ENCODE measurements at regions not wholly inside any gene's neighbourhood (a gene's known extent, or its start where the extent isn't known, plus 50 kb on each side); places are given as distances from the start of the nearest gene placed in this dataset.

DNA sequence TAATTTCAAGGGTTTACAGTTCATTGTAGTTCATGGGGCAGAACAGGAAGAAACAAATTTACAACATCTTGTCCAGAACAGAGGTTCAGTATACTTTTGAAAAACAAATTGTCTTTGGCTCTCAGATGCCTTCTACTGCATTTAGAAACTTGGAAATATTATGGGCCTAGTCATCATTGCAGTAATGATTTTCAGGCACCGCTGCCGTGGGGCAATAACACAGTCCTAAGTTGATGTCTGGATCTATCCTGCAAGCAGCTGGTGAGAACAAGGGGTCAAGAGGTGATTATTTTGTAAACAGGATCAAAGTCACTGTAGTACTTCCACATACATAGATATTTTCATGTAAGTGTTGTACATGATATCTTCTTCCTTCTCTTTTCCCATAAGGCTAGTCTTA is 82.5 kb upstream of the CAST start:
- Histone ChIP-seq H3K4me3 (no peak overlapping the region), H3K9ac (ENCODE audit: low read depth in 2 of 2, low read length in 2 of 2) (no peak overlapping the region), H3K4me1 (no peaks in the 10 kb centered on the region), H3K27ac (no peak overlapping the region), H3K9me3 (no peaks in the 10 kb centered on the region), H3K36me3 (no peaks in the 10 kb centered on the region), H3K27me3 (no peaks in the 10 kb centered on the region)
- TF ChIP-seq, protein P1, sequence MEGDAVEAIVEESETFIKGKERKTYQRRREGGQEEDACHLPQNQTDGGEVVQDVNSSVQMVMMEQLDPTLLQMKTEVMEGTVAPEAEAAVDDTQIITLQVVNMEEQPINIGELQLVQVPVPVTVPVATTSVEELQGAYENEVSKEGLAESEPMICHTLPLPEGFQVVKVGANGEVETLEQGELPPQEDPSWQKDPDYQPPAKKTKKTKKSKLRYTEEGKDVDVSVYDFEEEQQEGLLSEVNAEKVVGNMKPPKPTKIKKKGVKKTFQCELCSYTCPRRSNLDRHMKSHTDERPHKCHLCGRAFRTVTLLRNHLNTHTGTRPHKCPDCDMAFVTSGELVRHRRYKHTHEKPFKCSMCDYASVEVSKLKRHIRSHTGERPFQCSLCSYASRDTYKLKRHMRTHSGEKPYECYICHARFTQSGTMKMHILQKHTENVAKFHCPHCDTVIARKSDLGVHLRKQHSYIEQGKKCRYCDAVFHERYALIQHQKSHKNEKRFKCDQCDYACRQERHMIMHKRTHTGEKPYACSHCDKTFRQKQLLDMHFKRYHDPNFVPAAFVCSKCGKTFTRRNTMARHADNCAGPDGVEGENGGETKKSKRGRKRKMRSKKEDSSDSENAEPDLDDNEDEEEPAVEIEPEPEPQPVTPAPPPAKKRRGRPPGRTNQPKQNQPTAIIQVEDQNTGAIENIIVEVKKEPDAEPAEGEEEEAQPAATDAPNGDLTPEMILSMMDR (IDR thresholded peaks at IDR 0.05), result no peak
- intact Hi-C loops (cut with DNase I), result no loop called here
- no peak for DNase-seq

DNA sequence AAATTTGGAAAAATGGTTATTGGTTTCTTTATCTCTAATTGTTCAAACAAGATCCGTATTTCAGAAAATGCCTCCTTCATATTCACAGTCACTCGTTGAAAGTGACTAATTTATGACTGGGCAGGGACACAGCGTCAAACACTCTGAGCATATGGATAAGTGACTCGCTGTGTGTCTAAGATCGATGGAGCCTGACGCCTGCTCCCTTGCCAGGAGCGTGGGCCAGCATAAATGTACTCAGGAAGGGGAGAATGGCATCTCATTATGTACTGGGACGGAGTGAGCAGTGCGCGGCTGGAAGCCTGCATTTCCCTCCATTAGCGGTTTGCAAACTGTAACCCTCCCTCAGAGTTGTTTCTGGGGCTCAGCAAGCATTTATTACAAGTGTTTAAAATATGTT is 79.8 kb upstream of the CAST start:
- intact Hi-C loops (cut with DNase I), result no loop called here
- Histone ChIP-seq H3K27me3 (no peaks in the 10 kb centered on the region), H3K36me3 (no peaks in the 10 kb centered on the region), H3K27ac (no peak overlapping the region), H3K9me3 (no peaks in the 10 kb centered on the region), H3K4me3 (no peak overlapping the region), H3K4me1 (no peaks in the 10 kb centered on the region), H3K9ac (ENCODE audit: low read depth in 2 of 2, low read length in 2 of 2) (no peak overlapping the region)
- TF ChIP-seq, protein P1 (IDR thresholded peaks at IDR 0.05), result no peak
- no peak for DNase-seq

DNA sequence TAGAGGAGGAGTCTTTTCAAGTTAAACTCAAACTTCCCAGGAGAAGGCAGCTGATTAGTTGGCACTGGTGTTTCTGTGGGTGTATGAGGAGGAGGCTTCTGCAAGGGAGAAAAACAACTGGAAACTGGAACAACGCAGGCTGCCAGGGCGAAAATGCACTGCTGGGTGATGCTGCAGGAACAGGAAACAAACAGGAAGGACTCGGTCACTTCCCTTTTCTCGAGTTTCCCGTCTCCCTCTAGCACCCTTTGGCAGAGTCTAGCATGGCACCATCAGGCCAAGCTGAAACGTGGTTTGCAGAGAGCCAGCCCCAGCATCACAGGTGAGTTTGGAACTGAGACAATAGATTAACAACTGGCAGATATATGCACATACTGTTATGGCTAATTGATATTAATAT is 77.5 kb upstream of the CAST start:
- no peak for DNase-seq
- no peak overlapping the region for H3K4me3 ChIP-seq
- no peak overlapping the region for H3K9ac ChIP-seq (ENCODE audit: low read depth in 2 of 2, low read length in 2 of 2)
- H3K27me3 ChIP-seq, result no peaks in the 10 kb centered on the region
- no peak overlapping the region for H3K27ac ChIP-seq
- H3K4me1 ChIP-seq, result no peaks in the 10 kb centered on the region
- no peaks in the 10 kb centered on the region for H3K9me3 ChIP-seq
- TF ChIP-seq, protein P1 (IDR thresholded peaks at IDR 0.05), result no peak
- intact Hi-C loops (cut with DNase I), result no loop called here
- no peaks in the 10 kb centered on the region for H3K36me3 ChIP-seq

DNA sequence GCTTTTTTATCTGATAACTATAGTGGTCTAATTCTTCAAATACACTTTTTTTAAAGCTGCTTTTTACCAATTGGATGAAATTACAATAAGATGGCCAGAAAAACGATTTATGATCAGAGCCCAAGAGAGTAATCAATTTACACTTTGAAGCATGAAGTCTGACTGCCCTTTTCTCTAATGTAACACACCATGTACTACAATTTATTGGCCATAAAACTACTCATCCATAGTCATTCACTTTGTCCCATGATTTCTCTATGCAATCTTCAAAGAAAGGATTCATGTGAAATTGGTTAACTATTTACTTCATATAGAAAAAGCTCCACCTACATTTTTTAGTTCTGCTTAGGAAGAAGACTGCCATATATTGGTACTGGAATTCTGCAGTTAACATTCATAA is 73.6 kb upstream of the CAST start:
- Histone ChIP-seq H3K9me3 (no peaks in the 10 kb centered on the region), H3K4me3 (no peak overlapping the region), H3K36me3 (no peaks in the 10 kb centered on the region), H3K4me1 (no peaks in the 10 kb centered on the region), H3K9ac (ENCODE audit: low read depth in 2 of 2, low read length in 2 of 2) (no peak overlapping the region), H3K27me3 (no peaks in the 10 kb centered on the region), H3K27ac (no peak overlapping the region)
- no peak for DNase-seq
- intact Hi-C loops (cut with DNase I), result no loop called here
- TF ChIP-seq, protein P1 (IDR thresholded peaks at IDR 0.05), result no peak

DNA sequence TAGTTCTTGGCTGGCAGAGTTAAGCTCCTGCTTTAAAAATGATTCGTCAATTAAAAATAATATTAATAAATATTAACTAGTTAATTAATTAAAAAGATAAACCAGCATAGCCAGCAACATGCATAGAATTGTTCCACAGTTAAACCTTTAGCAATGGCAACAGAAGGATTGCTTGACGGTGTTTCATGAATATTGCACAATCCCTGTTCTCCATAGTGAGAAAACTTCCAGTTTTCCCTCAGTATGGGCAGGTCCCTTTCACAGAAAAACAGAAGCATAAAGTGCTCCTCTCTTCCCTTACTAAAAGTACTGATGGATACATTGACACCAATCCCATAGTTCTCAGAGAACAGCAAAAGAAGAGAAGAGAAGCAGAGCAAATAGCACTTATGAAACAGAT is 71.4 kb upstream of the CAST start:
- H3K4me1 ChIP-seq, result no peaks in the 10 kb centered on the region
- no peaks in the 10 kb centered on the region for H3K9me3 ChIP-seq
- DNase-seq, result no peak
- no peak overlapping the region for H3K4me3 ChIP-seq
- H3K9ac ChIP-seq (ENCODE audit: low read depth in 2 of 2, low read length in 2 of 2), result no peak overlapping the region
- intact Hi-C loops (cut with DNase I), result no loop called here
- H3K36me3 ChIP-seq, result no peaks in the 10 kb centered on the region
- TF ChIP-seq, protein P1 (IDR thresholded peaks at IDR 0.05), result no peak
- H3K27ac ChIP-seq, result no peak overlapping the region
- no peaks in the 10 kb centered on the region for H3K27me3 ChIP-seq
